ENCODE measurements at regions not wholly inside any gene's neighbourhood (a gene's known extent, or its start where the extent isn't known, plus 50 kb on each side); places are given as distances from the start of the nearest gene placed in this dataset.

- no peak for DNase-seq (ENCODE audit: missing footprints)
- intact Hi-C loops (cut with DNase I), result no loop called here
- no peak for ATAC-seq
These were observed 120.5 kb upstream of the RASSF8 start for GRCh38 chr12:25838007-25838406.

GRCh38 chr12:25839470-25839869 is 119.0 kb upstream of the RASSF8 start:
- intact Hi-C loops (cut with DNase I), result no loop called here
- ATAC-seq (no peak), DNase-seq (ENCODE audit: missing footprints) (no peak)

- intact Hi-C loops (cut with DNase I), result no loop called here
- no peak for ATAC-seq
These were observed 117.6 kb upstream of the RASSF8 start for GRCh38 chr12:25840678-25841465.

GRCh38 chr12:25842254-25842653 is 116.2 kb upstream of the RASSF8 start:
- DNase-seq (ENCODE audit: missing footprints), result no peak
- intact Hi-C loops (cut with DNase I), result no loop called here
- no peak for ATAC-seq

More at GRCh38 chr12:25840678-25841465, 117.6 kb upstream of the RASSF8 start:
- DNase-seq (ENCODE audit: missing footprints), result no peak

GRCh38 chr12:25843976-25844375 is 114.5 kb upstream of the RASSF8 start:
- ATAC-seq (no peak), DNase-seq (ENCODE audit: missing footprints) (no peak)
- intact Hi-C loops (cut with DNase I), result no loop called here

- intact Hi-C loops (cut with DNase I), result no loop called here
- no peak for ATAC-seq
- no peak for DNase-seq (ENCODE audit: missing footprints)
These were observed 113.1 kb upstream of the RASSF8 start for GRCh38 chr12:25845415-25845814.

GRCh38 chr12:25852792-25853191 is 105.7 kb upstream of the RASSF8 start:
- DNase-seq (ENCODE audit: missing footprints) (no peak), ATAC-seq (no peak)
- intact Hi-C loops (cut with DNase I), result no loop called here

GRCh38 chr12:25853316-25854095 is 105.0 kb upstream of the RASSF8 start:
- no peak for ATAC-seq
- no peak for DNase-seq (ENCODE audit: missing footprints)
- intact Hi-C loops (cut with DNase I), result no loop called here

GRCh38 chr12:25854991-25855390 is 103.5 kb upstream of the RASSF8 start:
- DNase-seq (ENCODE audit: missing footprints) (no peak), ATAC-seq (no peak)
- intact Hi-C loops (cut with DNase I), result no loop called here

GRCh38 chr12:25855716-25856115 is 102.8 kb upstream of the RASSF8 start:
- ATAC-seq, result no peak
- DNase-seq (ENCODE audit: missing footprints), result no peak
- intact Hi-C loops (cut with DNase I), result no loop called here

- ATAC-seq (no peak), DNase-seq (ENCODE audit: missing footprints) (no peak)
- intact Hi-C loops (cut with DNase I), result no loop called here
These were observed 98.5 kb upstream of the RASSF8 start for GRCh38 chr12:25859976-25860375.

GRCh38 chr12:25861226-25861625 is 97.3 kb upstream of the RASSF8 start:
- no peak for ATAC-seq
- intact Hi-C loops (cut with DNase I), result no loop called here
- no peak for DNase-seq (ENCODE audit: missing footprints)

GRCh38 chr12:25864306-25865276 is 93.9 kb upstream of the RASSF8 start:
- intact Hi-C loops (cut with DNase I), result no loop called here

GRCh38 chr12:25866586-25867378 is 91.7 kb upstream of the RASSF8 start:
- intact Hi-C loops (cut with DNase I), result no loop called here
- ATAC-seq, result no peak
- DNase-seq (ENCODE audit: missing footprints), result no peak

More at GRCh38 chr12:25864306-25865276, 93.9 kb upstream of the RASSF8 start:
- no peak for DNase-seq (ENCODE audit: missing footprints)
- no peak for ATAC-seq

GRCh38 chr12:25868193-25868592 is 90.3 kb upstream of the RASSF8 start:
- DNase-seq (ENCODE audit: missing footprints), result no peak
- intact Hi-C loops (cut with DNase I), result no loop called here
- no peak for ATAC-seq

GRCh38 chr12:25872137-25872536 is 86.3 kb upstream of the RASSF8 start:
- ATAC-seq, result no peak
- intact Hi-C loops (cut with DNase I), result no loop called here
- no peak for DNase-seq (ENCODE audit: missing footprints)

- ATAC-seq (no peak), DNase-seq (ENCODE audit: missing footprints) (no peak)
- intact Hi-C loops (cut with DNase I), result no loop called here
These were observed 82.8 kb upstream of the RASSF8 start for GRCh38 chr12:25875661-25876060.

GRCh38 chr12:25876383-25877045 is 82.0 kb upstream of the RASSF8 start:
- ATAC-seq (no peak), DNase-seq (ENCODE audit: missing footprints) (no peak)
- intact Hi-C loops (cut with DNase I), result no loop called here
